Colonic mucosa (tissue), 4 donors: ENCODE measurements at regions not wholly inside any gene's neighbourhood (a gene's known extent, or its start where the extent isn't known, plus 50 kb on each side); places are given as distances from the start of the nearest gene placed in this dataset.

Experiments used
- DNase-seq: peaks from one replicate; pipeline ENCODE4 v3.0.0-alpha.2; 2020
- H3K27ac ChIP-seq: fragments of 200-600 bp; one replicate; pipeline ENCODE4 v1.8.0; 2021
- H3K27me3 ChIP-seq: fragments of 200-600 bp; one replicate; pipeline ENCODE4 v1.8.0; 2021
- H3K36me3 ChIP-seq: fragments of 200-600 bp; one replicate; pipeline ENCODE4 v1.8.0; 2021
- H3K4me1 ChIP-seq: fragments of 200-600 bp; one replicate; pipeline ENCODE4 v1.8.0; 2021; ENCODE audit warnings: mild to moderate bottlenecking
- H3K4me3 ChIP-seq: fragments of 200-600 bp; one replicate; pipeline ENCODE4 v1.8.0; 2021
- H3K9ac ChIP-seq, 2 donors: one replicate each; pipeline ENCODE4 v1.7.0; 2013; ENCODE audit warnings: control low read depth in 2 of 2, low read depth in 2 of 2, low read length in 2 of 2
- H3K9me3 ChIP-seq: fragments of 200-600 bp; one replicate; pipeline ENCODE4 v1.8.0; 2021
- intact Hi-C: fragments of 100-400 bp; cut with DNase I; formaldehyde crosslinking; loops from one replicate; pipeline ENCODE4 v1.14.1; 2022
- TF ChIP-seq, protein P1 (sequence below): fragments of 200-600 bp; IDR thresholded peaks from one replicate; pipeline ENCODE4 v1.8.0; 2022; ENCODE audit warnings: antibody characterized with exemption, mild to moderate bottlenecking
- donor health status: healthy.
- donor health status: DM: no; HTN: no; CAD: no.
- donor health status: DM: no; HTN: no; CAD: no.

- Histone ChIP-seq H3K4me1 (no peaks in the 10 kb centered on the region), H3K9ac (no peak overlapping the region), H3K4me3 (no peak overlapping the region), H3K27ac (no peak overlapping the region), H3K9me3 (no peaks in the 10 kb centered on the region), H3K27me3 (no peaks in the 10 kb centered on the region), H3K36me3 (no peaks in the 10 kb centered on the region)
- no peak for DNase-seq
- intact Hi-C loops = no loop called here
- TF ChIP-seq, protein P1, sequence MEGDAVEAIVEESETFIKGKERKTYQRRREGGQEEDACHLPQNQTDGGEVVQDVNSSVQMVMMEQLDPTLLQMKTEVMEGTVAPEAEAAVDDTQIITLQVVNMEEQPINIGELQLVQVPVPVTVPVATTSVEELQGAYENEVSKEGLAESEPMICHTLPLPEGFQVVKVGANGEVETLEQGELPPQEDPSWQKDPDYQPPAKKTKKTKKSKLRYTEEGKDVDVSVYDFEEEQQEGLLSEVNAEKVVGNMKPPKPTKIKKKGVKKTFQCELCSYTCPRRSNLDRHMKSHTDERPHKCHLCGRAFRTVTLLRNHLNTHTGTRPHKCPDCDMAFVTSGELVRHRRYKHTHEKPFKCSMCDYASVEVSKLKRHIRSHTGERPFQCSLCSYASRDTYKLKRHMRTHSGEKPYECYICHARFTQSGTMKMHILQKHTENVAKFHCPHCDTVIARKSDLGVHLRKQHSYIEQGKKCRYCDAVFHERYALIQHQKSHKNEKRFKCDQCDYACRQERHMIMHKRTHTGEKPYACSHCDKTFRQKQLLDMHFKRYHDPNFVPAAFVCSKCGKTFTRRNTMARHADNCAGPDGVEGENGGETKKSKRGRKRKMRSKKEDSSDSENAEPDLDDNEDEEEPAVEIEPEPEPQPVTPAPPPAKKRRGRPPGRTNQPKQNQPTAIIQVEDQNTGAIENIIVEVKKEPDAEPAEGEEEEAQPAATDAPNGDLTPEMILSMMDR = no peak
Measured at GRCh38 chr2:120992791-120993555, 257.3 kb downstream of the GLI2 start.

GRCh38 chr2:120993661-120994060 is 258.0 kb downstream of the GLI2 start:
- DNase-seq = peak; percentile 5
- intact Hi-C loops = no loop called here
- no peaks in the 10 kb centered on the region for H3K9me3 ChIP-seq
- H3K4me1 ChIP-seq = no peaks in the 10 kb centered on the region
- H3K36me3 ChIP-seq = no peaks in the 10 kb centered on the region
- TF ChIP-seq, protein P1 = no peak
- H3K9ac ChIP-seq = no peak overlapping the region
- H3K27me3 ChIP-seq = no peaks in the 10 kb centered on the region
- H3K27ac ChIP-seq = no peak overlapping the region
- no peak overlapping the region for H3K4me3 ChIP-seq

DNA sequence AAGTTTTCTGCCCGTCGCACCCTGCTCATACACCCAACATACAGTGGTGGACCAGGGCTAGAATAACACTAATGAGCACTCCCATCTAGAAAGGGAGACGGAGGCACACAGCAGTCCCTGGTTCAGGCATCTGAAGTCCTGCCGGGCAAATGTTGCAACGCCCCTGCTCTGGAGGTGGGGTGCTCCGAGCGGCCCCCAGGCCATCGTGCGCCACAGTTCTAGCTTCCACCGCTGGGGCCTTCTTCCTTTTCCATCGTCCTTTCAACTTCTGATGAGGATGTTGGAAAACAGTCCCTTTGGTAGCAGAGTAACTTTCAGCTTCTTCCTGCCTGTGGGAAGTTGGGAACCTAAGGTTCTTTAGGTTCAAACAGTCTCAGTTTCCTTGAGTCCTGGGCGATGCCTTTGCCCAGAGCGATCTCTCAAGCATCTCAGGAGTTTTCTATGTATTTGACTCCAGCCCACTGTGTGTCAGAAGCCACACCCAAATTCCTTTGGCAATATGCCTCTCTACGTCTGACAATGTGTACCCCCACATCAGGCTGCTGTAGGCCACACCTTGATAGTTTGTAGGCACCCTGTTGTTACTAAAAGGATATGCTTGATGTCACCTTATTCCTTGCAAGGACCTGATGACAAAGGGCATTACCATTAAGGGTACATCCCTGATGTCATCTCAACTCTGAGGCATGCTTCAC is 258.8 kb downstream of the GLI2 start:
- no peaks in the 10 kb centered on the region for H3K36me3 ChIP-seq
- TF ChIP-seq, protein P1 = no peak
- H3K9me3 ChIP-seq = no peaks in the 10 kb centered on the region
- no peak overlapping the region for H3K27ac ChIP-seq
- no peaks in the 10 kb centered on the region for H3K4me1 ChIP-seq
- no peak overlapping the region for H3K4me3 ChIP-seq
- H3K27me3 ChIP-seq = no peaks in the 10 kb centered on the region
- H3K9ac ChIP-seq = no peak overlapping the region
- intact Hi-C loops = no loop called here
- DNase-seq = peak; percentile 5

DNA sequence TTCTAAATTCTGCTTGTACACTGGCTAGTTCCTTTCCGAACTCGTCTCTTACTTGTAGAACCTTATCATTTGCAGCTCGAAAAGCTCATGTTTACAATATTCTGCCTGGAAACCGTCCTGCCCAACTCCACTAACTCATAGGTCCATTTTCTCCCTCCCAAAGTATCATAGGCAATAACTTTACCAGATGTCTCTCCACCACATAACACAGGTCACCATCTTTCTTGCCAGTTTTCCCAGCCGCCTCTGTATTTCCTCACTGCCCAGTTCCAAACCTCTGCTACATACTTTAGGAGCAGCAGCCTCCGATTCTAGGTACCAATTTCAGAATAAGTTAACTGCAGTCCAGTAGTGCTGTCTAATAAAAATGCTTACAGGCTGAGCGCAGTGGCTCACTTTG is 259.5 kb downstream of the GLI2 start:
- no peak for DNase-seq
- Histone ChIP-seq H3K27me3 (no peaks in the 10 kb centered on the region), H3K36me3 (no peaks in the 10 kb centered on the region), H3K4me1 (no peaks in the 10 kb centered on the region), H3K9me3 (no peaks in the 10 kb centered on the region), H3K4me3 (no peak overlapping the region), H3K27ac (no peak overlapping the region), H3K9ac (no peak overlapping the region)
- TF ChIP-seq, protein P1 = no peak
- intact Hi-C loops = no loop called here

- Histone ChIP-seq H3K36me3 (no peaks in the 10 kb centered on the region), H3K4me3 (no peak overlapping the region), H3K9ac (no peak overlapping the region), H3K4me1 (no peaks in the 10 kb centered on the region), H3K27me3 (no peaks in the 10 kb centered on the region), H3K9me3 (no peaks in the 10 kb centered on the region), H3K27ac (no peak overlapping the region)
- intact Hi-C loops = no loop called here
- DNase-seq = peak; percentile 5
- TF ChIP-seq, protein P1 = no peak
Measured at GRCh38 chr2:120995656-120996190, 260.1 kb downstream of the GLI2 start.
